Activated gamma-delta T cell treated with Interleukin-2 at 50 U/mL for 16 hours (primary cell): ENCODE measurements at regions not wholly inside any gene's neighbourhood (a gene's known extent, or its start where the extent isn't known, plus 50 kb on each side); places are given as distances from the start of the nearest gene placed in this dataset.

ENCODE experiments used
- DNase-seq: peaks from one replicate; pipeline ENCODE4 v3.0.0-alpha.2; 2020

DNA sequence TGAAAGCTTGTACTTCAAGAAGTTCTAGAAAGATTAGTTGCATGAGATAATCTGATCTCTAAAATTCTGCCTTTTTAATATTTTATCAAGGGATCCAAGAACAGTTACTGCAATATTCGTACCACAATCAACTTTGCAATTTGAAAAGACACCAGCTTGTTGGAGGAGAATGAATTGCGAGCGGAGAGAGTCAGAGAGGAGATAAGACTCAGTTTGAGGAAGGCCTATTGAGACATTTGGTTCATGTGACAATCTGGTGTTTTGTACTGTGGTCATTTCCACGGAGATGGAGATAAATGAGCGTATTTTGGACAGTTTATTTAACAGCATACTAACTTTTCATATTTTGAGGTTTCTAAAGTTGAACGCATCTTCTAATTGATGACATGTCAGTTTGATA is 1276.0 kb downstream of the EFNB2 start:
- DNase-seq: no peak

DNA sequence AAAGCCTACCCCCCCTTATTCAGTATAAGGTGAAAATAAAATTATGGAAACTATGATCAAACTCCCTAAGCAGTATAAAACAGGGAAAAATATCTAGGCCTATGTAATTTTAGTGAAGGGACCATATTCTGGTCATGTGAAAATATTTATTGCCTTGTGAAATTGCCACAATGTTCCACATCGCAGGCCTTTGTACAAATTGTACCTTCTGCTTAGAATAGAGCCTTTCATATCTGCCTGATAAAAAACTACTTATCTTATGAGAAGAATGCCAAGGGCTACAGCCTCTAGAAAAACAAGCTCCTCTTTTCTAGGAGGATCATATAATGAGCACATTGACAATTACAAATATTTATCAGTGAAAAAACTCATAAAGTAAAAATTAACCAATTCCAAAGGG is 1280.0 kb downstream of the EFNB2 start:
- no peak for DNase-seq

DNA sequence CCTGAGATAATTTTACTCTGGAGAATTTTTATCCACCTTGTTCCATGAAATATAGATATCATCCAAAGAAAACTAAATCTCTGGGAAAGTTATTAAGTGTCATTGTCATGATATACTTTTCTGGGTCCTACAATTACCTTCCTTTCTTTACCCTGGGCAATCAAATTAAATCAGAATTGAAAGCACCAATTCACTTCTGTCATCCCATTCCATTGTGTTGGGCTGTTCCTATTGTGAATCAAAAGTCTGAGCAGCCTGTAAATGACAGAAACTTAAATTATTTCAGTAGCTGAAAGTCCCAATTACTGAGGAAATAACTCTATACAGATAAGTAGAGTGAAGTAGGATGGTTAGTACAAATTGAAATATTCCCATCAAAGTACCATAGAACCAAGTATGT is 1284.2 kb downstream of the EFNB2 start:
- no peak for DNase-seq

- DNase-seq: no peak
Measured at GRCh38 chr13:105247830-105248229, 1287.6 kb downstream of the EFNB2 start.

DNA sequence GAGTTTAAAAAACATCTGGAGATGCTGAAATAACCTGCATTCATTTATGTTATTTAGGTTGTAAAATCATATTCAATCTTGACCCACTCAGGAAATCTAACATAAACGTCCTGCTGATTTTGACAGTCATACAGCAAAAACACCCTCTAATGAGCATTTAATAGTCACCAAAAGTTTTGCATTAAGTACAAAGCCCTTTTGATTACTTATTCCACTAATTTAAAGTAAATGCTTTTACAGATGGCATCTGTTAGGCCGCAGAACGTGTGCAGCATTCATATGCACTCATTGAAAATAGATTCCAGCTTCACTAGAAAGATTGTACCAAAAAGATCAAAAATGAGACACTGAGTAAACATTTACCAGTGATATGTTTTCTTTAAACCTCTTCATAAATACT is 1295.1 kb downstream of the EFNB2 start:
- DNase-seq: no peak

GRCh38 chr13:105232439-105232838 is 1303.0 kb downstream of the EFNB2 start:
- no peak for DNase-seq

- no peak for DNase-seq
Measured at GRCh38 chr13:105232006-105232405, 1303.5 kb downstream of the EFNB2 start.

DNA sequence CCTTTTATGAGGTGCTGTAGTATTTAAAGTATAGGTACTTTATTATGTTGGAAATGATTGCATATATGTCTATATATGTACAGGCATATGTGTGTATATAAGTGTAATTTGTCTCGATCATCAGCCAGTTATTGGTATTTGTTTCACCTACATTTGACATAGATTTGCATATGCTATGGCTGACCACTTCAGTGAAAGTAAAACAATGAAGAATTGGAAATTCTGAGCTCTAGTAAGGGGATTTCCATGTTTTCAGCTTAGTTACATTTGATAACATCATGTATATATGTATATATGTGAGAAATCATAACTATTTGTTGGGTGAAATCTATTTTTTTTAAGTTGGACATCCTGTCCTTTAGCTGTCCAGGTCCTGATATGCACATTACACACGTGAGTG is 1303.9 kb downstream of the EFNB2 start:
- DNase-seq: no peak

DNA sequence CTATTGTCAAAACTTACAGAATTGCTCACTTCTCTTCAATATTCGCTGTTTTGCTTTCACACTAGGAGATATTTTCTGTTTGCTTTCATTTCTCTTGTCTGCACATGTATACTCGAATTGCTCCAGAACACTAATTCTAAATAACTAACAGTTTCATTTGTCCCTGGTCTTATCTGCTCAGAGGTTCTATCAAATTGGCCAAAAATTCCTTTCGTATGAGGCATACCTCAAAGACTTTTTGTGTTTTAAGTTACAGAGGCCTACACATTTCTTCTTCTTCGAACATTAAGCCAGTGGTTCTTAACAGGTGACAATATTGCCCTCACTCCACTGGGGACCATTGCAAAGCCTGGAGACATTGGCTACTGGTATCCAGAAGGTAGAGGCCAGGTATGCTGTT is 1314.6 kb downstream of the EFNB2 start:
- DNase-seq: no peak

DNA sequence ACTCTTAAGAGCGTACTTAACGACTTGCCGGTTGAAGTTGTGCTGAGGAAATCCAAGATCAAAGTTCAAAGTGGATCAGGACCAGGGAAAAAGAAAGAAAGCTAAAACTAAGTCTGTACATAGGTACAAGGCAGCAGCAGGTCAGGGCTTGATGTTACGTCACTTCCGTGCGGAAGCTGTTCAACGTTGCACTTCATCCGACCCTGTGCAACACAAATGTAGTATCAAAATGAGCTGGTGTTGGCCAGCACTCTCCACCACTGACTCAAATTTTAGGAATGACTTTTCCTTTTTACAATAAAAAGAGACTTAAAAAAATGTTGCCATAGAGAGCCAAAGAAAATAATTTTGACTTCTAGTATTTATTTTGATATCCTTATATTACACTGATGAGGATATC is 1315.4 kb downstream of the EFNB2 start:
- DNase-seq: no peak

GRCh38 chr13:105219651-105220050 is 1315.8 kb downstream of the EFNB2 start:
- no peak for DNase-seq

GRCh38 chr13:105213512-105213911 is 1322.0 kb downstream of the EFNB2 start:
- DNase-seq: no peak

DNA sequence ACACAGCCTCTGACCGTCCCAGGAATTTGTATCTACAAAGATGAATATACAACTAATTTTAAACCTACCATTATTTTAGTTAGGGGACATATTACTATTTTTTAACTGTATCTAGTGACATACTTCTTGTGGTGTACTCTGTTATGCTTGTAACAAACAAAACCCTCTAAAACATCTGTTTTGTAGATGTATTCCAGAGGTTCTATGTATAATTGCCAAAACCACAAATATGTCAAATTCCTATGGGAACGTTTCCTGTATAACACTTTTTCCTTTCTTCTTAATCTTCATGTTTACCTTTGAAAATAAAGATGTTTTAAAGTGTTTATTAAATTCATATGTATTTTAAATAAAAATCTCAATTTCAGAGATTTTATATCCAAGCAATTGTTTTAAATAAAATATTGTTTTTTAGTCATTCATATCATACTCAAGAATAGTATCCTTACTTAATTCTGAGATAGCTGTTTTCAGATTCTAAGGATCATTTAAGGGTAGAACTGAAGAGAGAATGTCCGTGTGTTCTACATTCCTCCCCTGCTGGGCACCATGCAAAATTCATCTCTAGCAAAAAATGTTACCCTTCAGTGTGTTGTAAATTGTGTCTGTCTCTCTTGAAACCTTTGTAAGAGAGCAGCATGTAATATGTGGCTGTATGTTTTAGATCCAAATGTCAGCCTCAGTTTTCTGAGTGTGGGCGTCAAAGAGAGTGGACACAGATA is 1327.7 kb downstream of the EFNB2 start:
- DNase-seq: no peak

DNA sequence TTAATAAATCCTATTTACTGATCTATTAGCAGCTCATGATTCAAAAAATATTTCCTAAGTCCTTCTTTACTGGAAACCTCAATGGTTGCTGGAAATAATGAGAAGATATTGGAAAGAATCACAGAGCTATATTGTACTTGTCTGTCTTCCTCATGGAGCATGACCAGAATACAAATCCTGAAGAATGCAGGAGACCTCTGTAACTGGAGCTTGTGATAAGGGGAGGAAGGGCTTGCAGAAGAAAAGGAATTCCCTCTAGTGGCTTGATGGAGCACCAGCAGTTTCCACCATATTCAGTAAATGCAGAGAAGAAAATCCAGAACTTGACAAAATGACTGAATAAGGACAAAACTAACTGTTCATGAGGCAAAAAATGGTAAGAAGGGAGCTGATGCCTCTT is 1333.1 kb downstream of the EFNB2 start:
- DNase-seq: no peak

- DNase-seq: no peak
Measured at GRCh38 chr13:105201351-105201750, 1334.1 kb downstream of the EFNB2 start.

DNA sequence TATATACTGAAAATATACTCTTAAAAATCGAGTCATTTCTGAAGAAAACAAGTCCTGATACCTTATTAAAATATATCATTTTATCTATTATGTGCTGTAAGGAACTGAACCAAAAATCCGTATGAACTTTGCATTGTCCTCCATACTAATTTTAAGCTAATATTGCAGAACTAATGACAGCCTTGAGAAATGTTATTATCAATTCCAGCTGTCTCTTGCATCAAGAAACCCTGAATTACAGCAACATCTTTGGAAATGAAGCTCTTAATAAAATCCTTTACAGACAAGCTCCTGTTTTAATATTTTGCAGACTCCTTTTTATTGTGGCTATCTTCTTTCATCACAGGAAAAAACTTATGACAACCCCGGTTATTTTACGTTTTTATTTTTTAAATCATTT is 1335.3 kb downstream of the EFNB2 start:
- no peak for DNase-seq

- DNase-seq: no peak
Measured at GRCh38 chr13:105196052-105196451, 1339.4 kb downstream of the EFNB2 start.

GRCh38 chr13:105193026-105193425 is 1342.4 kb downstream of the EFNB2 start:
- no peak for DNase-seq

GRCh38 chr13:105184201-105184600 is 1351.3 kb downstream of the EFNB2 start:
- no peak for DNase-seq

- DNase-seq: no peak
Measured at GRCh38 chr13:105177265-105177900, 1358.1 kb downstream of the EFNB2 start.

- no peak for DNase-seq
Measured at GRCh38 chr13:105170438-105170837, 1365.0 kb downstream of the EFNB2 start.

DNA sequence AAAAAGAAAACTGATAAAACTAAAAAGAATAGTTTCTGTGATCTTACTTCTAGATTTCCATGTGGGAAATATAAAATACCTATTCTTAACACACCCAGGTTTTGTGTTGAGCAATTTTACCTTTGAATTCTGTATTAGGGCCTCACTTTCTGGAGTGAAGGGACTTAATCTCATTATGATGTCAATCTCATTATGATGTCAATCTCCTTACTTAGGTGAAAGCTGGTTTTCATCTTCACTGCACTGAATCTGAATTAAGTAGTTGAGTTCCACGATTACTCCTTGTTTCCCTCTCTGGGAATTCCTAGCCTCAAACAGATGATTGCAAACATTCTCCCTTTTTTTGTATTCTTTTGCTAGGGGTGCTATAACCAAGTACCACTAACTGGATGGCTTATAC is 1367.2 kb downstream of the EFNB2 start:
- no peak for DNase-seq

DNA sequence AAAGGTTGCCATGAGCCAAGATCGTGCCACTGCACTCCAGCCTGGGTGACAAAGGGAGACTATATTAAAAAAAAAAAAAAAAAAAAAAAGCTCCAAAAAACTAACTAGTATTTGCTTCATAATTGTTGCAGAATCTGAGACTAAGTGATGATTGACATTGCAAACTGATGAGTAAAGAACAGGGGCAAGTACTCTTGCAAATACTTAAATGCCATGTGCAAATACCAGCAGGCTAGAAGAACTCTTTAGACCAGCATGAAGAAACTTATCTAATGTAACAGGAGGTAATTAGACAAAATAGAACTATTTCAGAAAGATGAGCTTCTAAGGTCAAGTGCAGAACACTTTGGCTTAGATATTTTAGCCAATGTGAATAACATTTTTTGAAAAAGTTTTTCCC is 1368.1 kb downstream of the EFNB2 start:
- no peak for DNase-seq

DNA sequence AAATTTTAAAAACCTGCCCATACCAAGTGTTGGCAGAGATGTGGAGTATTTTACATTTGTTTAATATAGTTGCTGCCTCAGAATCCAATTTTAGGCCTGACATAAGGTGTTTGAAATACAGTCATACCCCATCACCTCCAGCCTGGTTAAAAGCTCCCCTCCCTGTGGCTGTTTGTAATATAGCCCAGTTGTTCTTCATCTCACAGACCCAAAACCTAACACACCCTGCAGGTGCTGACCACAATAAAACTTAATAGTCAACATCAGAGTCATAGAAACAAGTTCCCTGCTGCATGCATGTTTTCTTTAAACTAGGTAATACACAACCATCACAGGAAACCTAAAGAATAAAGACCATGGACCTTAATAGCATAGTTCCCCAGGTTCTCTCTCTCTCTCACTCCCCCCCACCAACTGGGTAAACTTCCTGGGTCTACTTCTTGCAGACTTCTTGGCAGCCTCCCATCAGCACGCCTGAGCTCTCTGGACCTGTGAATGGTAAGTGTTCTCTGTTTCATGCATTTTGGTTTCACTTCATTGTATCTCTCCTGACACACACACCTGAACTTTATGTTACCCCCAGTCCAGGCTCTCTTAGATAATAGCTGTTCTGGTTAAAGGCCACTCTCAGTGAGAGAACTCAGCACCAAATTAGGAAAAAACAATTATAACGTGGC is 1369.9 kb downstream of the EFNB2 start:
- peak; percentile 6 for DNase-seq
